ENCODE measurements at regions not wholly inside any gene's neighbourhood (a gene's known extent, or its start where the extent isn't known, plus 50 kb on each side); places are given as distances from the start of the nearest gene placed in this dataset.

- no peak for DNase-seq
These were observed 83.5 kb upstream of the PRR20G start for GRCh38 chr3:127371334-127371733.

- DNase-seq = no peak
These were observed 83.1 kb upstream of the PRR20G start for GRCh38 chr3:127370906-127371305.

- no peak for DNase-seq
These were observed 81.6 kb upstream of the PRR20G start for GRCh38 chr3:127369356-127369935.

GRCh38 chr3:127368186-127369032 lies 80.6 kb upstream of the PRR20G start:
- no peak for DNase-seq

- no peak for DNase-seq
These were observed 79.7 kb upstream of the PRR20G start for GRCh38 chr3:127367593-127367992.

GRCh38 chr3:127366383-127366782 lies 78.5 kb upstream of the PRR20G start:
- DNase-seq = no peak

GRCh38 chr3:127365163-127365798 lies 77.4 kb upstream of the PRR20G start:
- no peak for DNase-seq

- DNase-seq = no peak
These were observed 76.0 kb upstream of the PRR20G start for GRCh38 chr3:127363891-127364290.

- DNase-seq = no peak
These were observed 75.3 kb upstream of the PRR20G start for GRCh38 chr3:127363171-127363570.

- DNase-seq = no peak
These were observed 72.8 kb upstream of the PRR20G start for GRCh38 chr3:127360647-127361046.

- DNase-seq = no peak
These were observed 70.8 kb upstream of the PRR20G start for GRCh38 chr3:127358641-127359040.

GRCh38 chr3:127356381-127356780 lies 68.5 kb upstream of the PRR20G start:
- DNase-seq = no peak

- DNase-seq = no peak
These were observed 66.9 kb upstream of the PRR20G start for GRCh38 chr3:127354761-127355160.

- DNase-seq = no peak
These were observed 64.8 kb upstream of the PRR20G start for GRCh38 chr3:127352612-127353011.

- DNase-seq = no peak
These were observed 64.0 kb upstream of the PRR20G start for GRCh38 chr3:127351775-127352350.

GRCh38 chr3:127351321-127351720 lies 63.5 kb upstream of the PRR20G start:
- no peak for DNase-seq

- no peak for DNase-seq
These were observed 62.6 kb upstream of the PRR20G start for GRCh38 chr3:127350172-127351050.

- DNase-seq = no peak
These were observed 61.8 kb upstream of the PRR20G start for GRCh38 chr3:127349501-127350171.

GRCh38 chr3:127342735-127343134 lies 54.9 kb upstream of the PRR20G start:
- DNase-seq = no peak

- no peak for DNase-seq
These were observed 52.3 kb upstream of the PRR20G start for GRCh38 chr3:127339928-127340861.

GRCh38 chr3:127339016-127339415 lies 51.2 kb upstream of the PRR20G start:
- no peak for DNase-seq
